Fibroblast of lung (primary cell): ENCODE measurements at regions not wholly inside any gene's neighbourhood (a gene's known extent, or its start where the extent isn't known, plus 50 kb on each side); places are given as distances from the start of the nearest gene placed in this dataset.

Experiments
- DNase-seq, 2 donors: peaks; one replicate each; pipeline versions ENCODE4 v3.0.0 to v3.0.0-alpha.2; 2010; ENCODE audit warnings: low read depth in 2 of 2
- H2AFZ ChIP-seq: 2 replicates; pipeline ENCODE4 v1.5.1; 2012; ENCODE audit warnings: low read length, control low read depth, inconsistent platforms
- H3K27ac ChIP-seq: 2 replicates; pipeline ENCODE4 v1.5.1; 2011; ENCODE audit warnings: low read length, control low read depth; ENCODE audit not compliant: insufficient read depth
- H3K27me3 ChIP-seq: 2 replicates; pipeline ENCODE4 v1.5.1; 2011; ENCODE audit warnings: mild to moderate bottlenecking, low read length; ENCODE audit not compliant: control insufficient read depth, insufficient read depth
- H3K36me3 ChIP-seq: 2 replicates; pipeline ENCODE4 v1.5.1; 2011; ENCODE audit warnings: low read length; ENCODE audit not compliant: control insufficient read depth, insufficient read depth
- H3K4me1 ChIP-seq: 2 replicates; pipeline ENCODE4 v1.5.1; 2011; ENCODE audit warnings: low read length; ENCODE audit not compliant: control insufficient read depth, insufficient read depth; ENCODE audit errors: extremely low read depth
- H3K4me2 ChIP-seq: 2 replicates; pipeline ENCODE4 v1.5.1; 2011; ENCODE audit warnings: low read length, control low read depth; ENCODE audit not compliant: insufficient read depth; ENCODE audit errors: extremely low read depth
- H3K4me3 ChIP-seq, 4 experiments: fragments of 200-600 bp in 1 of 4; sonication (generic) in 1 of 4; replicated peaks in 1 of 4; 2 replicates each; pipeline ENCODE4 v1.5.1; 2011 to 2016; ENCODE audit warnings: low read length in 4 of 4, low read depth in 3 of 4, mild to moderate bottlenecking in 3 of 4, control low read depth in 2 of 4, inconsistent platforms in 1 of 4, mixed read lengths in 1 of 4; ENCODE audit not compliant: insufficient read depth in 1 of 4; ENCODE audit errors: control extremely low read depth in 1 of 4
- H3K79me2 ChIP-seq: 2 replicates; pipeline ENCODE4 v1.5.1; 2012; ENCODE audit warnings: mild to moderate bottlenecking, low read length, inconsistent platforms; ENCODE audit not compliant: control insufficient read depth, insufficient read depth
- H3K9ac ChIP-seq: 2 replicates; pipeline ENCODE4 v1.5.1; 2011; ENCODE audit warnings: mild to moderate bottlenecking, low read length, control low read depth; ENCODE audit not compliant: insufficient read depth
- H3K9me3 ChIP-seq: 2 replicates; pipeline ENCODE4 v1.5.1; 2012; ENCODE audit warnings: low read depth, low read length; ENCODE audit not compliant: control insufficient read depth, insufficient read depth
- H4K20me1 ChIP-seq: 2 replicates; pipeline ENCODE4 v1.5.1; 2011; ENCODE audit warnings: low read length; ENCODE audit not compliant: control insufficient read depth, insufficient read depth; ENCODE audit errors: extremely low read depth
- EZH2 ChIP-seq: IDR thresholded peaks from 2 replicates; pipeline ENCODE4 v1.5.1; 2012; ENCODE audit warnings: low read length, control low read depth, mild to moderate bottlenecking; ENCODE audit errors: missing control alignments
- TF ChIP-seq, protein P1 (sequence below), 2 donors: IDR thresholded peaks in 1 of 2; conservative IDR thresholded peaks in 1 of 2; 1 replicate in 1 of 2; 2 replicates in 1 of 2; pipeline ENCODE4 v1.5.1; 2011 to 2012; ENCODE audit warnings: low read length in 2 of 2, control low read depth in 1 of 2, inconsistent platforms in 1 of 2, low read depth in 1 of 2, mild to moderate bottlenecking in 1 of 2

DNA sequence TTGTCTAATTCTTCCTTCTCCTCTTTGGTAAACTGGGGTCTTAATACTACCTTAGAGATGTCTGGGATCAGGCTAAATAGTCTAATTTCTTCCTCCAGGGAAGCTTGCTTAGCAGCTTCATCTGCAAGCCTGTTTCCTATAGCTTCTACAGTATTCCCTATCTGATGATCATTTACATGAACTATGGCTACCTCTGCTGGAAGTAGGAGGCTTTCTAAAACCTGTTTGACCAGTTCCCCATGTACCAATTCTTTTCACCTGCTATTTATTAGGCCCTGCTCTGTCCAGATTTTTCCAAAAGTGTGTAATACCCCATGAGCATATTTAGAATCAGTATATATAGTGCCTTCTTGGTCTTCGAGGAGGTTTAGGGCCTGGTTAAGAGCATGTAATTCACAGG, 619.8 kb downstream of the HINT1 start:
- no peak overlapping the region for H3K4me2 ChIP-seq
- H3K27me3 ChIP-seq: no peaks in the 10 kb centered on the region
- TF ChIP-seq EZH2: no peak
- TF ChIP-seq, protein P1, sequence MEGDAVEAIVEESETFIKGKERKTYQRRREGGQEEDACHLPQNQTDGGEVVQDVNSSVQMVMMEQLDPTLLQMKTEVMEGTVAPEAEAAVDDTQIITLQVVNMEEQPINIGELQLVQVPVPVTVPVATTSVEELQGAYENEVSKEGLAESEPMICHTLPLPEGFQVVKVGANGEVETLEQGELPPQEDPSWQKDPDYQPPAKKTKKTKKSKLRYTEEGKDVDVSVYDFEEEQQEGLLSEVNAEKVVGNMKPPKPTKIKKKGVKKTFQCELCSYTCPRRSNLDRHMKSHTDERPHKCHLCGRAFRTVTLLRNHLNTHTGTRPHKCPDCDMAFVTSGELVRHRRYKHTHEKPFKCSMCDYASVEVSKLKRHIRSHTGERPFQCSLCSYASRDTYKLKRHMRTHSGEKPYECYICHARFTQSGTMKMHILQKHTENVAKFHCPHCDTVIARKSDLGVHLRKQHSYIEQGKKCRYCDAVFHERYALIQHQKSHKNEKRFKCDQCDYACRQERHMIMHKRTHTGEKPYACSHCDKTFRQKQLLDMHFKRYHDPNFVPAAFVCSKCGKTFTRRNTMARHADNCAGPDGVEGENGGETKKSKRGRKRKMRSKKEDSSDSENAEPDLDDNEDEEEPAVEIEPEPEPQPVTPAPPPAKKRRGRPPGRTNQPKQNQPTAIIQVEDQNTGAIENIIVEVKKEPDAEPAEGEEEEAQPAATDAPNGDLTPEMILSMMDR (conservative IDR thresholded peaks at IDR 0.05 in 1 of 2, IDR thresholded peaks at IDR 0.05 in 1 of 2; ENCODE audit: low read depth in 1 of 2, low read length in 2 of 2): no peak
- H3K79me2 ChIP-seq: no peaks in the 10 kb centered on the region
- H3K36me3 ChIP-seq: no peaks in the 10 kb centered on the region
- no peak overlapping the region for H3K27ac ChIP-seq
- DNase-seq: no peak
- no peak overlapping the region for H2AFZ ChIP-seq
- H4K20me1 ChIP-seq: no peaks in the 10 kb centered on the region
- H3K4me1 ChIP-seq: no peaks in the 10 kb centered on the region
- H3K9ac ChIP-seq: no peak overlapping the region
- no peak overlapping the region for H3K4me3 ChIP-seq
- H3K9me3 ChIP-seq: no peaks in the 10 kb centered on the region

DNA sequence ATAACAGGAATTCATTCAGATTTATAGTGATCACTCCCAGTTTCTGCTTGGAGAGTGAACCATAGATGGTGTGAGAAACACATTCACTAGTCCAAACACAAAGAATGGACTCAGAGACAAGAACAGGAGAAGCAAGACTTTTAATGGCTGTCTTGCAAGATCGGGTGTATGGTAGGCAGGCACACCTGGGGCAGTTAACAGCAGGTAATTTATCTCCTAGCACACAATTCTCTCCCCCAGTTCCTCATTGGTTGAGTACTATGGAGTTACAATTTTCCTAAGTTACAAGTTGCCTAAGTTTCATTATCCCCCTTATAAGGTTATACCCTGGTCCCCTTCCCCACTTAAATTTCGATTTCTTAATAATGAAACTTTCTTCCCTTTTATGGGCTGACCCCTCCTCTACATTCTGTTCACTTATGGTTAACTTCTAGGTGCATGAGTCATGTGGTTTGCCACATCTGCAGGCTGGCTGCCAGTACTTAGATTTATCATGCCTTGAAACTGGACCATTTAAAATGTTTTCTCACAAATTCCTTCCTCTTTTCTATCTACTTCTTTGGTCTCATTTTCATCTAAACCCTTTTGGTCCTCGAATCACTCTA, 623.3 kb downstream of the HINT1 start:
- Histone ChIP-seq H3K9ac (no peak overlapping the region), H3K4me2 (no peak overlapping the region), H3K9me3 (no peaks in the 10 kb centered on the region), H3K36me3 (no peaks in the 10 kb centered on the region), H3K4me1 (no peaks in the 10 kb centered on the region), H4K20me1 (no peaks in the 10 kb centered on the region), H3K27me3 (no peaks in the 10 kb centered on the region), H3K27ac (no peak overlapping the region), H2AFZ (no peak overlapping the region), H3K4me3 (no peak overlapping the region), H3K79me2 (no peaks in the 10 kb centered on the region)
- TF ChIP-seq, protein P1 (conservative IDR thresholded peaks at IDR 0.05 in 1 of 2, IDR thresholded peaks at IDR 0.05 in 1 of 2; ENCODE audit: low read depth in 1 of 2, low read length in 2 of 2): no peak
- TF ChIP-seq EZH2: no peak
- peak; percentile 59 to 91 for DNase-seq

DNA sequence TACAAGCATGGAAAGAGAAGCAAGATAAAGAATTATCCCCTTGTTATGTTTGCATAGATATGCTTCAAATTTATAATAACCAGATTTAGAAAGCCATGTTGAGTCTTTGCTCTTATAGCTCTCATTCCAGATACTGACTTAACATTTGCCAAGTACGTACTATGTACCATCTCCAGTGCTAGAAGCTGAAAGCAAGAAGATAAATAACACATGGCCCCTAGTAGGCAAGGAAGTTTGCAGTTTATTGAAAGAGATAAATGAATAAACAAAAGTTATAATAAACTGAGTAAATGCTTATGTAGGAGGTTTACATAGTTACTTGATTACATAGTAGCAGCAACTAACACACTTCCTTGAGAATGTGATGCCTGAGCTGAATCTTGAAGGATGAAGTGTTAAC, 628.4 kb downstream of the HINT1 start:
- Histone ChIP-seq H3K27me3 (no peaks in the 10 kb centered on the region), H3K27ac (no peak overlapping the region), H3K4me3 (no peak overlapping the region), H3K9ac (no peak overlapping the region), H3K4me2 (no peak overlapping the region), H3K36me3 (no peaks in the 10 kb centered on the region), H3K79me2 (no peaks in the 10 kb centered on the region), H3K9me3 (no peaks in the 10 kb centered on the region), H2AFZ (no peak overlapping the region), H3K4me1 (no peaks in the 10 kb centered on the region), H4K20me1 (no peaks in the 10 kb centered on the region)
- no peak for DNase-seq
- TF ChIP-seq, protein P1 (conservative IDR thresholded peaks at IDR 0.05 in 1 of 2, IDR thresholded peaks at IDR 0.05 in 1 of 2; ENCODE audit: low read depth in 1 of 2, low read length in 2 of 2): no peak
- TF ChIP-seq EZH2: no peak
